ENCODE measurements at regions not wholly inside any gene's neighbourhood (a gene's known extent, or its start where the extent isn't known, plus 50 kb on each side); places are given as distances from the start of the nearest gene placed in this dataset.

- TF ChIP-seq GATA3 (IDR thresholded peaks at IDR 0.05; ENCODE audit: low read depth, low read length) (no peak), GATA2 (IDR thresholded peaks at IDR 0.05; ENCODE audit: low read depth, low read length) (no peak)
Observed at GRCh38 chr10:130236711-130237110, 100.5 kb downstream of the GLRX3 start.

All from SH-SY5Y (cell line).